Kidney epithelial cell (primary cell): ENCODE measurements at regions not wholly inside any gene's neighbourhood (a gene's known extent, or its start where the extent isn't known, plus 50 kb on each side); places are given as distances from the start of the nearest gene placed in this dataset.

ENCODE experiments used
- DNase-seq: peaks from one replicate; pipeline ENCODE4 v3.0.0-alpha.2; 2010; ENCODE audit warnings: low read depth
- H3K27me3 ChIP-seq: 2 replicates; pipeline ENCODE4 v1.6.0; 2011; ENCODE audit warnings: low read length; ENCODE audit not compliant: control insufficient read depth, insufficient read depth
- H3K36me3 ChIP-seq: 2 replicates; pipeline ENCODE4 v1.5.1; 2011; ENCODE audit warnings: low read length; ENCODE audit not compliant: control insufficient read depth, insufficient read depth
- H3K4me3 ChIP-seq: 2 replicates; pipeline ENCODE4 v1.5.1; 2011; ENCODE audit warnings: low read depth, mild to moderate bottlenecking, control low read depth, low read length
- TF ChIP-seq, protein P1 (sequence below): IDR thresholded peaks from 2 replicates; pipeline ENCODE4 v1.5.1; 2011; ENCODE audit warnings: mild to moderate bottlenecking, moderate library complexity, low read length, control low read depth, inconsistent platforms; ENCODE audit not compliant: insufficient read depth, poor library complexity, severe bottlenecking

GRCh38 chr2:139225961-139226360 lies 445.8 kb upstream of the NXPH2 start:
- H3K4me3 ChIP-seq, result no peak overlapping the region
- DNase-seq, result no peak
- TF ChIP-seq, protein P1, sequence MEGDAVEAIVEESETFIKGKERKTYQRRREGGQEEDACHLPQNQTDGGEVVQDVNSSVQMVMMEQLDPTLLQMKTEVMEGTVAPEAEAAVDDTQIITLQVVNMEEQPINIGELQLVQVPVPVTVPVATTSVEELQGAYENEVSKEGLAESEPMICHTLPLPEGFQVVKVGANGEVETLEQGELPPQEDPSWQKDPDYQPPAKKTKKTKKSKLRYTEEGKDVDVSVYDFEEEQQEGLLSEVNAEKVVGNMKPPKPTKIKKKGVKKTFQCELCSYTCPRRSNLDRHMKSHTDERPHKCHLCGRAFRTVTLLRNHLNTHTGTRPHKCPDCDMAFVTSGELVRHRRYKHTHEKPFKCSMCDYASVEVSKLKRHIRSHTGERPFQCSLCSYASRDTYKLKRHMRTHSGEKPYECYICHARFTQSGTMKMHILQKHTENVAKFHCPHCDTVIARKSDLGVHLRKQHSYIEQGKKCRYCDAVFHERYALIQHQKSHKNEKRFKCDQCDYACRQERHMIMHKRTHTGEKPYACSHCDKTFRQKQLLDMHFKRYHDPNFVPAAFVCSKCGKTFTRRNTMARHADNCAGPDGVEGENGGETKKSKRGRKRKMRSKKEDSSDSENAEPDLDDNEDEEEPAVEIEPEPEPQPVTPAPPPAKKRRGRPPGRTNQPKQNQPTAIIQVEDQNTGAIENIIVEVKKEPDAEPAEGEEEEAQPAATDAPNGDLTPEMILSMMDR, result no peak
- H3K27me3 ChIP-seq, result no peaks in the 10 kb centered on the region
- no peaks in the 10 kb centered on the region for H3K36me3 ChIP-seq

- DNase-seq, result no peak
- no peak overlapping the region for H3K4me3 ChIP-seq
- no peaks in the 10 kb centered on the region for H3K27me3 ChIP-seq
- H3K36me3 ChIP-seq, result no peaks in the 10 kb centered on the region
- TF ChIP-seq, protein P1, result no peak
Measured at GRCh38 chr2:139218181-139218580, 438.0 kb upstream of the NXPH2 start.

GRCh38 chr2:139217641-139218040 lies 437.5 kb upstream of the NXPH2 start:
- no peak for DNase-seq
- no peaks in the 10 kb centered on the region for H3K36me3 ChIP-seq
- H3K27me3 ChIP-seq, result no peaks in the 10 kb centered on the region
- no peak overlapping the region for H3K4me3 ChIP-seq
- TF ChIP-seq, protein P1, result no peak

DNA sequence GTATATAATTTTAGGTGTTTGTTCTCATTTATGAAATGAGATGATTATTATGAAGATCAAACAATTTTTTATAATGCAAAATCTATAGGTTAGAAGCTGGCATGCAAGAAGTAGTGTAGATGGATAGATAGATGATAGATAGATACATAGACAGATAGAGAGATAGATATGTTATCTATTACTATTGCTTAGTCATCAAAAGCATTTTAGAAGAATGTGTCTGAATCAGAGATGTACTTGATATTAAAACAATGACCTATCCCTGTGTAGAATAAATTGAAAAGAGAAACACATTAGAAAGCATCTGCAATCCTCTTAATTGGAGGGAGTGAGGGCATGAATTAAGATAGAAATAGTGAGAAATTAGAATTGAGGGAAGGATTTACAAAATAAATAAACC lies 436.2 kb upstream of the NXPH2 start:
- TF ChIP-seq, protein P1, result no peak
- DNase-seq, result no peak
- no peak overlapping the region for H3K4me3 ChIP-seq
- no peaks in the 10 kb centered on the region for H3K27me3 ChIP-seq
- H3K36me3 ChIP-seq, result no peaks in the 10 kb centered on the region

DNA sequence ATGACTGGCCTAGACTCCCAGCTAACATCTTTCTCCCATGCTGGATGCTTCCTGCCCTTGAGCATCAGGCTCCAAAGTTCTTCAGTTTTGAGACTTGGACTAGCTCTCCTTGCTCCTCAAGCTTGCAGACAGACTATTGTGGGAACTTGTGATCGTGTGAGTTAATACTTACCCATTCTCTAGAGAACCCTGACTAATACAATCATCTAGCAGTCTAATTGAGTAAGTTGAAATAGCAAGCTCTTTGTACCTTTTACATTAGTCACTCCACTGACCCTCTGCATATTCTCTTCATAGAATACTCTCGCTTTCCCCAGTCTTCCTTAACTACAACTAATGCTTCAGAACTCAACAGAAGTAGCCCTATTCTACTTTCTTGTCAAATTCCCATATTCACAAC lies 434.6 kb upstream of the NXPH2 start:
- no peaks in the 10 kb centered on the region for H3K36me3 ChIP-seq
- DNase-seq, result peak; percentile 43
- H3K4me3 ChIP-seq, result no peak overlapping the region
- TF ChIP-seq, protein P1, result no peak
- no peaks in the 10 kb centered on the region for H3K27me3 ChIP-seq

DNA sequence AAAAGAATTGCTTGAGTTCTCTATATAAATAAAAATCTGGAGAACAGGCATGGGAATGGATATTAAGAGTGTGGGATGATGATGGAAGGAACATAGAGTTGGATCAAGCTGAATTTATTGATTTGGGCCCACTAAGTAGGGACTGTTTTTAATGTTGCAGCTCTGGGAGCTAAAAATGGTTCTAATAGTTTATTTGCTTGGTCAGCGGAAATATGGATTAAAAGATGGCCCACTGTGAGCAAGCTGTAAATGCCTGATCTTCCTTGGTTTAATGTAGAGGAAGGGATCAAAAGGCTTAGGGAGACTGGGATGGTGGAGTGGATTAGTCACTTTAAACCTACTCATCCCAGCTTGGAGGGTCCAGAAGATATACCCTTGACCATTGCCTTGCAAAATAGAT lies 429.4 kb upstream of the NXPH2 start:
- H3K4me3 ChIP-seq, result no peak overlapping the region
- H3K27me3 ChIP-seq, result no peaks in the 10 kb centered on the region
- TF ChIP-seq, protein P1, result no peak
- H3K36me3 ChIP-seq, result no peaks in the 10 kb centered on the region
- DNase-seq, result no peak
